Suprapubic skin (tissue), 4 donors: ENCODE measurements at regions not wholly inside any gene's neighbourhood (a gene's known extent, or its start where the extent isn't known, plus 50 kb on each side); places are given as distances from the start of the nearest gene placed in this dataset.

Experiments
- CTCF ChIP-seq, 2 donors: fragments of 200-600 bp in 1 of 2; fragments of 450-650 bp in 1 of 2; sonication (generic) in 1 of 2; IDR thresholded peaks; one replicate each; pipeline ENCODE4 v1.5.1; 2016 to 2019; ENCODE audit warnings: antibody characterized with exemption in 2 of 2, mild to moderate bottlenecking in 1 of 2, moderate library complexity in 1 of 2
- POLR2A ChIP-seq, 2 donors: fragments of 450-650 bp; IDR thresholded peaks; one replicate each; pipeline ENCODE4 v1.6.1; 2017; ENCODE audit warnings: antibody characterized with exemption in 2 of 2, mild to moderate bottlenecking in 2 of 2, moderate library complexity in 2 of 2
- POLR2AphosphoS5 ChIP-seq, 3 donors: sonication (generic); formaldehyde crosslinking; IDR thresholded peaks; one replicate each; pipeline ENCODE4 v1.6.1; 2017; ENCODE audit warnings: antibody characterized with exemption in 3 of 3

DNA sequence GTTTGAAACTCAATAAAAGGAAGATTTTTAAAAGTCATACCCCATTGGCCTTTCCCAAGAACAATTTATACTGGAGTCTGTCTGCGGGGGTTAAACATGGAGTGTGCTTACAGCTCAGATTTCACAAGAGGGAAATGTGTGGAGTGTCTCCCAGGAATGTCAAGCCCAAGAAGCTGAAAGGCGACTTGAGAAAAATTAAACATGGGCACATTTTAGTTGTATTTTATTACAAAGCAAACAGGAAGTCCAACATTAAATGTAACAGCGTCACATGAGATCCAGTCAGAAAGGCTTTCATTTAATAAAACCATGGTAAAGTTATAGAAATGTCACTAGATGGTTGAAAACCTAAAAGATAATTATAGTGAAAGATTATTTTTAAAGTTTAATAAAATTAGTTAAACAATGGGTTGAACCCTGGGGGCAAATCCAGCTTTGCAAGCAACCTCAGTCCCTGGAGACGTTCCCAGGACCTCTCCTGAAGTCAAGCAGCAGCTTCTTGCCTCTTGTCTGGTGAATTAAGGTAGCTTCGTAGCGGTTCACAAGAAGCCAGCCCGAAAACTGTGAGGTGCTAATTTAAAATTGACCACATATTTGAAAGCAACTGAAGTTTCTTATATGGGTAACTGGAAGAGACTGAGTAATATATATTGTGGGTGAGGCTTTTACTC, 168.4 kb upstream of the EDNRA start:
- no peak for TF ChIP-seq POLR2A (IDR thresholded peaks at IDR 0.05)
- TF ChIP-seq CTCF (IDR thresholded peaks at IDR 0.05) = no peak
- TF ChIP-seq POLR2AphosphoS5 (IDR thresholded peaks at IDR 0.05) = no peak
